ENCODE measurements at regions not wholly inside any gene's neighbourhood (a gene's known extent, or its start where the extent isn't known, plus 50 kb on each side); places are given as distances from the start of the nearest gene placed in this dataset.

DNA sequence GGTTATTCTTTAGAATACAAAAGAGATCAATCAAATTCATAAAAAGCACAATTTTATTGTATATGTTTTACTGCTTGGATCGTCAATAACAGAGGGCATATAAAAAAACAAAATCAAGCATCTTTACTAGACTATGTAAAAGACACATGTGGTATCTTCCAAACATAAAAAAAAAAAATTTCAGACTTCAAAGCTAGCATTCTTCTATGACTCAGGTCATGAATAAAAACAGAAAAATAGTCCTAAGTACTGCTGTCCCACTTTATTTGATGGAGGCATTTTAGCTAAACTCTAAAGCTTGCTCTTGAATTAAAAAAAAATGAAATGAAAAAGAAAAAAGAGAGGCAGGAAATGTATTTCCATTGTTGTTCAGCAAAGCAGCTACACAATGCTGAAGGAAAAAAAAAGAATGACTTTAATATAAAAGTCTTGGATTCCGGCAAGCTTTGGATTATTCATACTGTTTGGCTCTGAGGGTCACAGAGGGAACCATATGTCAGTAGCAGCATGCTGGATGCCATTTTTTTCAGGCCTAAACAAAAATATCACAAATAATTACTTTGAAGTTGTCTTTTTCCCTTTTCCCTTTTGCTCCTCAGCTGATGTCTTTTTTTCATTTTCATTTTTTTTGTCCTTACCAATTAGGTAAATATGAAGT is 249.1 kb upstream of the DIAPH2 start:
- TF ChIP-seq, protein P1, sequence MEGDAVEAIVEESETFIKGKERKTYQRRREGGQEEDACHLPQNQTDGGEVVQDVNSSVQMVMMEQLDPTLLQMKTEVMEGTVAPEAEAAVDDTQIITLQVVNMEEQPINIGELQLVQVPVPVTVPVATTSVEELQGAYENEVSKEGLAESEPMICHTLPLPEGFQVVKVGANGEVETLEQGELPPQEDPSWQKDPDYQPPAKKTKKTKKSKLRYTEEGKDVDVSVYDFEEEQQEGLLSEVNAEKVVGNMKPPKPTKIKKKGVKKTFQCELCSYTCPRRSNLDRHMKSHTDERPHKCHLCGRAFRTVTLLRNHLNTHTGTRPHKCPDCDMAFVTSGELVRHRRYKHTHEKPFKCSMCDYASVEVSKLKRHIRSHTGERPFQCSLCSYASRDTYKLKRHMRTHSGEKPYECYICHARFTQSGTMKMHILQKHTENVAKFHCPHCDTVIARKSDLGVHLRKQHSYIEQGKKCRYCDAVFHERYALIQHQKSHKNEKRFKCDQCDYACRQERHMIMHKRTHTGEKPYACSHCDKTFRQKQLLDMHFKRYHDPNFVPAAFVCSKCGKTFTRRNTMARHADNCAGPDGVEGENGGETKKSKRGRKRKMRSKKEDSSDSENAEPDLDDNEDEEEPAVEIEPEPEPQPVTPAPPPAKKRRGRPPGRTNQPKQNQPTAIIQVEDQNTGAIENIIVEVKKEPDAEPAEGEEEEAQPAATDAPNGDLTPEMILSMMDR (IDR thresholded peaks at IDR 0.05), result no peak
- no peak for TF ChIP-seq POLR2A (IDR thresholded peaks at IDR 0.05)
